RWPE1 (cell line): ENCODE measurements at regions not wholly inside any gene's neighbourhood (a gene's known extent, or its start where the extent isn't known, plus 50 kb on each side); places are given as distances from the start of the nearest gene placed in this dataset.
"Not testable (repeated sequence)": the region's sequence is repeated elsewhere in the genome, so short reads cannot be mapped to it uniquely, and the experiment has no call there.

Source experiments
- CTCF ChIA-PET: fragments of 350-600 bp; sonication (Branson Sonifier 250); formaldehyde crosslinking; extraction: SDS; loops from one replicate; lab custom pipeline; 2021; lab: Yijun Ruan, JAX
- POLR2A ChIA-PET: fragments of 400-600 bp; formaldehyde crosslinking; extraction: SDS; loops from one replicate; lab custom pipeline; 2020; ENCODE audit warnings: antibody characterized with exemption; ENCODE audit not compliant: low non-redundant PET; lab: Yijun Ruan, JAX
- DNase-seq: peaks from one replicate; pipeline ENCODE4 v3.0.0; 2012; ENCODE audit warnings: low spot score
- H3K27ac ChIP-seq: fragments of 450-650 bp; 2 replicates; pipeline ENCODE4 v1.5.1; 2017
- CTCF ChIP-seq: fragments of 450-650 bp; conservative IDR thresholded peaks from 2 replicates; pipeline ENCODE4 v1.5.1; 2017; ENCODE audit warnings: low read depth, mild to moderate bottlenecking

GRCh38 chr6:25199544-25199943 lies 79.6 kb upstream of the CARMIL1 start:
- POLR2A ChIA-PET = no interaction called here
- CTCF ChIA-PET = interaction anchor here (0.5 to 1.1 kb wide), 2 partner anchors 12 to 24 kb away, joined by 3 read pairs; no protein-coding TSS in a partner anchor
- TF ChIP-seq CTCF = no peak
- no peak for DNase-seq
- H3K27ac ChIP-seq = no peak overlapping the region

GRCh38 chr6:25202504-25202903 lies 76.7 kb upstream of the CARMIL1 start:
- DNase-seq = no peak
- ChIA-PET POLR2A (no interaction called here), CTCF (interaction anchor here (0.6 kb wide), 1 partner anchor 570 kb away, joined by 3 read pairs; no protein-coding TSS in a partner anchor)
- TF ChIP-seq CTCF = no peak
- H3K27ac ChIP-seq = no peak overlapping the region

- ChIA-PET CTCF (no interaction called here), POLR2A (no interaction called here)
- TF ChIP-seq CTCF = no peak
- H3K27ac ChIP-seq = no peak overlapping the region
- DNase-seq = no peak
Measured at GRCh38 chr6:25205629-25206028, 73.5 kb upstream of the CARMIL1 start.

GRCh38 chr6:25207453-25208155 lies 71.6 kb upstream of the CARMIL1 start:
- DNase-seq, H3K27ac ChIP-seq, CTCF ChIA-PET, POLR2A ChIA-PET: not testable (repeated sequence)

GRCh38 chr6:25215881-25216280 lies 63.3 kb upstream of the CARMIL1 start:
- H3K27ac ChIP-seq = no peak overlapping the region
- no peak for TF ChIP-seq CTCF
- POLR2A ChIA-PET = no interaction called here
- no peak for DNase-seq
- CTCF ChIA-PET = no interaction called here

- no peak overlapping the region for H3K27ac ChIP-seq
- TF ChIP-seq CTCF = no peak
- no peak for DNase-seq
- ChIA-PET CTCF (interaction anchor here (0.7 kb wide), 1 partner anchor 495 kb away, joined by 3 read pairs; no protein-coding TSS in a partner anchor), POLR2A (no interaction called here)
Measured at GRCh38 chr6:25217302-25217701, 61.9 kb upstream of the CARMIL1 start.

- H3K27ac ChIP-seq = peak overlapping the region; percentile 85
- CTCF ChIA-PET = interaction anchor here (0.6 to 0.7 kb wide), 2 partner anchors 24 to 495 kb away, joined by 3 read pairs; no protein-coding TSS in a partner anchor
- no peak for DNase-seq
- POLR2A ChIA-PET = no interaction called here
- no peak for TF ChIP-seq CTCF
Measured at GRCh38 chr6:25217829-25218228, 61.3 kb upstream of the CARMIL1 start.
